ENCODE measurements at regions not wholly inside any gene's neighbourhood (a gene's known extent, or its start where the extent isn't known, plus 50 kb on each side); places are given as distances from the start of the nearest gene placed in this dataset.

DNA sequence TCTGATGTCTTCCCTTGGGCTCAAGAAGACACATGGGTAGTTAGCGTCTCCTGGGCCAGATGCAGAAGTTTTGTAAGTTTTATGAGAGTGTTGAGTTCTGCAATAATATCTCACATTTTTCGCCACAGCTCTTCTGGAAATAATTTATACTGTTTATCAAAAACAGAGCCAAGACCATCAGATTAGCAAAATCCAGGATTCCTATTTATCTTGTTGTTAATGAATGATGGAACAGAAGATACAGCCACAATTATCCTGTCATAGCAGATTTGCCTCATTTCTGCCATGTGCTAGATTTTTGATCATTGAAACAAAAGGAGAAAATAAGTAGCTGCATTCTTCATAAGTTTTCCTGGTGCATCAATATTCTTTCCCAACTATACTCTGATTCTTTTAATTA, 1048.6 kb upstream of the KLHL29 start:
- Histone ChIP-seq H3K4me2 (ENCODE audit: low read length) (no peak overlapping the region), H4K20me1 (ENCODE audit: insufficient read depth, low read length) (no peaks in the 10 kb centered on the region), H3K9ac (ENCODE audit: low read length) (no peak overlapping the region), H3K27ac (ENCODE audit: low read length) (no peak overlapping the region), H3K4me1 (ENCODE audit: low read length) (no peaks in the 10 kb centered on the region), H2AFZ (ENCODE audit: low read depth, low read length) (no peak overlapping the region), H3K36me3 (replicated peaks; ENCODE audit: low read depth, low read length) (no peaks in the 10 kb centered on the region), H3K4me3 (ENCODE audit: low read length) (no peak overlapping the region), H3K9me3 (ENCODE audit: insufficient read depth, low read length) (no peaks in the 10 kb centered on the region), H3K79me2 (ENCODE audit: low read length) (no peaks in the 10 kb centered on the region), H3K27me3 (ENCODE audit: low read depth, low read length) (no peaks in the 10 kb centered on the region)
- TF ChIP-seq, protein P1, sequence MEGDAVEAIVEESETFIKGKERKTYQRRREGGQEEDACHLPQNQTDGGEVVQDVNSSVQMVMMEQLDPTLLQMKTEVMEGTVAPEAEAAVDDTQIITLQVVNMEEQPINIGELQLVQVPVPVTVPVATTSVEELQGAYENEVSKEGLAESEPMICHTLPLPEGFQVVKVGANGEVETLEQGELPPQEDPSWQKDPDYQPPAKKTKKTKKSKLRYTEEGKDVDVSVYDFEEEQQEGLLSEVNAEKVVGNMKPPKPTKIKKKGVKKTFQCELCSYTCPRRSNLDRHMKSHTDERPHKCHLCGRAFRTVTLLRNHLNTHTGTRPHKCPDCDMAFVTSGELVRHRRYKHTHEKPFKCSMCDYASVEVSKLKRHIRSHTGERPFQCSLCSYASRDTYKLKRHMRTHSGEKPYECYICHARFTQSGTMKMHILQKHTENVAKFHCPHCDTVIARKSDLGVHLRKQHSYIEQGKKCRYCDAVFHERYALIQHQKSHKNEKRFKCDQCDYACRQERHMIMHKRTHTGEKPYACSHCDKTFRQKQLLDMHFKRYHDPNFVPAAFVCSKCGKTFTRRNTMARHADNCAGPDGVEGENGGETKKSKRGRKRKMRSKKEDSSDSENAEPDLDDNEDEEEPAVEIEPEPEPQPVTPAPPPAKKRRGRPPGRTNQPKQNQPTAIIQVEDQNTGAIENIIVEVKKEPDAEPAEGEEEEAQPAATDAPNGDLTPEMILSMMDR (IDR thresholded peaks at IDR 0.05; ENCODE audit: low read depth, low read length), result no peak
- no peak for TF ChIP-seq EZH2phosphoT487 (IDR thresholded peaks at IDR 0.05; ENCODE audit: low read depth)

DNA sequence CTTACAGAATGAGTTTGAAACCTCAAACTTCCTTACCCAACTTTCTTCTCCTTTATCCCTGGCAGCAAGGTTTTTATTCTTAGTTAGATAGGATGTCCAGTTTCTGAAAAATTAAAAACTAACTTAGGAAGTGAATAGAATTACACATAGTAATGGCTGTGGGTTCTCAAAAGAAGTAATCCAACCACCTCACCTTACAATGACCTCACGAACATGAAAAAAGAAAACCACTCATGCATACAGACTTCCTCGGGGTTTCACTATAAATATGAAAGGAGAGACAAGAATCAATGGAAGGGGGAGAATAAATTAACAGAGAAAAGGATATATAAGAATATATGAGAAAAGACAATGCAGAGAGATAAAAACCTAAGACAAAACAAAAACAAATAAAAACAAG, 1044.3 kb upstream of the KLHL29 start:
- H3K4me2 ChIP-seq (ENCODE audit: low read length), result no peak overlapping the region

DNA sequence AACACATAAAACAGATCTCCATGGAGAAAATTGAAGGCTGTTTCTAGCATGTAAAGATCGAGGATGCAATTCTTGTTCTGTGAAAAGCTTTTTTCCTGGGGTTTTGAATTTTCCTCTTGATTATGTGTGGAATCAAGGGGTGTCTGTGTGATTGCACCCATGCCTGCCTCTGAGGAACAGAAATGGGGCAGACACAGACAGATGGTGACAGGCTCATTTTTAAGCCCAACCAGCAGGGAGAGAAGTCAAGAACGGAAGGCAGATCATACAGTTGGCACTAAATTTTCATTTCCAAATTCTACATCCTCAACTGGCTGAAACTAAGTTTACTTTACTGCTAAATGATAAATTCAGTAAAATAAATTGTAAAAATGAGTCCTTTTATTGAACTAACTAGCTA, 1037.7 kb upstream of the KLHL29 start:
- no peak overlapping the region for H3K4me2 ChIP-seq (ENCODE audit: low read length)
- no peak overlapping the region for H3K27ac ChIP-seq (ENCODE audit: low read length)
- no peak overlapping the region for H3K4me3 ChIP-seq (ENCODE audit: low read length)
- no peak overlapping the region for H2AFZ ChIP-seq (ENCODE audit: low read depth, low read length)
- no peaks in the 10 kb centered on the region for H3K27me3 ChIP-seq (ENCODE audit: low read depth, low read length)
- no peaks in the 10 kb centered on the region for H3K9me3 ChIP-seq (ENCODE audit: insufficient read depth, low read length)
- peaks cover 5% of the 10 kb centered on the region; the same call in 1 of the 2 replicates for H3K4me1 ChIP-seq (ENCODE audit: low read length)
- no peak overlapping the region for H3K9ac ChIP-seq (ENCODE audit: low read length)
- H3K36me3 ChIP-seq (replicated peaks; ENCODE audit: low read depth, low read length), result no peaks in the 10 kb centered on the region
- no peaks in the 10 kb centered on the region for H3K79me2 ChIP-seq (ENCODE audit: low read length)
- no peak for TF ChIP-seq EZH2phosphoT487 (IDR thresholded peaks at IDR 0.05; ENCODE audit: low read depth)
- TF ChIP-seq, protein P1 (IDR thresholded peaks at IDR 0.05; ENCODE audit: low read depth, low read length), result no peak
- no peaks in the 10 kb centered on the region for H4K20me1 ChIP-seq (ENCODE audit: insufficient read depth, low read length)

More for the DNA sequence above, 1044.3 kb upstream of the KLHL29 start:
- no peaks in the 10 kb centered on the region for H3K27me3 ChIP-seq (ENCODE audit: low read depth, low read length)
- TF ChIP-seq, protein P1 (IDR thresholded peaks at IDR 0.05; ENCODE audit: low read depth, low read length), result no peak
- TF ChIP-seq EZH2phosphoT487 (IDR thresholded peaks at IDR 0.05; ENCODE audit: low read depth), result no peak
- no peak overlapping the region for H2AFZ ChIP-seq (ENCODE audit: low read depth, low read length)
- H3K27ac ChIP-seq (ENCODE audit: low read length), result no peak overlapping the region
- H3K4me1 ChIP-seq (ENCODE audit: low read length), result peaks cover 5% of the 10 kb centered on the region; the same call in 1 of the 2 replicates
- no peak overlapping the region for H3K4me3 ChIP-seq (ENCODE audit: low read length)
- no peaks in the 10 kb centered on the region for H3K36me3 ChIP-seq (replicated peaks; ENCODE audit: low read depth, low read length)
- no peaks in the 10 kb centered on the region for H4K20me1 ChIP-seq (ENCODE audit: insufficient read depth, low read length)
- H3K9ac ChIP-seq (ENCODE audit: low read length), result no peak overlapping the region
- no peaks in the 10 kb centered on the region for H3K79me2 ChIP-seq (ENCODE audit: low read length)
- H3K9me3 ChIP-seq (ENCODE audit: insufficient read depth, low read length), result no peaks in the 10 kb centered on the region

- no peaks in the 10 kb centered on the region for H4K20me1 ChIP-seq (ENCODE audit: insufficient read depth, low read length)
- H2AFZ ChIP-seq (ENCODE audit: low read depth, low read length), result no peak overlapping the region
- H3K27me3 ChIP-seq (ENCODE audit: low read depth, low read length), result no peaks in the 10 kb centered on the region
- no peaks in the 10 kb centered on the region for H3K4me1 ChIP-seq (ENCODE audit: low read length)
- no peak overlapping the region for H3K4me2 ChIP-seq (ENCODE audit: low read length)
- no peak overlapping the region for H3K27ac ChIP-seq (ENCODE audit: low read length)
- H3K4me3 ChIP-seq (ENCODE audit: low read length), result no peak overlapping the region
- no peaks in the 10 kb centered on the region for H3K9me3 ChIP-seq (ENCODE audit: insufficient read depth, low read length)
- TF ChIP-seq, protein P1 (IDR thresholded peaks at IDR 0.05; ENCODE audit: low read depth, low read length), result no peak
- TF ChIP-seq EZH2phosphoT487 (IDR thresholded peaks at IDR 0.05; ENCODE audit: low read depth), result no peak
- no peaks in the 10 kb centered on the region for H3K36me3 ChIP-seq (replicated peaks; ENCODE audit: low read depth, low read length)
- no peak overlapping the region for H3K9ac ChIP-seq (ENCODE audit: low read length)
- H3K79me2 ChIP-seq (ENCODE audit: low read length), result no peaks in the 10 kb centered on the region
Measured at GRCh38 chr2:22350621-22351020, 1034.4 kb upstream of the KLHL29 start.
